Panc1 (cell line): ENCODE measurements at regions not wholly inside any gene's neighbourhood (a gene's known extent, or its start where the extent isn't known, plus 50 kb on each side); places are given as distances from the start of the nearest gene placed in this dataset.

Experiments used
- ATAC-seq: fragments of 200-7000 bp; cut with Tn5 transposase; 2 replicates; pipeline ENCODE4 v1.9.1; 2020; ENCODE audit warnings: mild to moderate bottlenecking, moderate library complexity
- BruUV-seq: library from RNA; stranded (reverse); fragments of 400-500 nt; replicated peaks from 2 replicates; lab custom pipeline; 2021; lab: Mats Ljungman, UMichigan
- CTCF ChIA-PET: fragments of 300-600 bp; sonication (Branson Sonifier 250); formaldehyde crosslinking; loops from one replicate; lab custom pipeline; 2022; ENCODE audit warnings: antibody characterized with exemption; lab: Charles Lee
- POLR2A ChIA-PET: fragments of 300-600 bp; sonication (Branson Sonifier 250); formaldehyde crosslinking; loops from one replicate; lab custom pipeline; 2022; ENCODE audit warnings: antibody characterized with exemption; lab: Charles Lee
- DNase-seq: peaks from one replicate; pipeline ENCODE4 v3.0.0-alpha.2; 2010; ENCODE audit warnings: low read depth, low spot score
- H3K27ac ChIP-seq: 2 replicates; pipeline ENCODE4 v1.5.1; 2011; ENCODE audit warnings: mild to moderate bottlenecking, low read length, inconsistent platforms
- H3K27me3 ChIP-seq: fragments of 200-500 bp; sonication (Bioruptor generic); 2 replicates; pipeline ENCODE4 v1.6.0; 2014; ENCODE audit warnings: low read length, inconsistent platforms; ENCODE audit not compliant: control insufficient read depth, insufficient read depth
- H3K36me3 ChIP-seq: fragments of 200-500 bp; sonication (Bioruptor generic); 2 replicates; pipeline ENCODE4 v1.5.1; 2014; ENCODE audit warnings: inconsistent platforms, mild to moderate bottlenecking, low read length, moderate library complexity; ENCODE audit not compliant: control insufficient read depth, insufficient read depth
- H3K4me1 ChIP-seq: 2 replicates; pipeline ENCODE4 v1.5.1; 2011; ENCODE audit warnings: inconsistent platforms, mild to moderate bottlenecking, low read length, moderate library complexity; ENCODE audit not compliant: control insufficient read depth, insufficient read depth
- H3K4me3 ChIP-seq, 2 experiments: 2 replicates each; pipeline ENCODE4 v1.5.1; 2011 to 2012; ENCODE audit warnings: low read depth in 2 of 2, low read length in 2 of 2, mild to moderate bottlenecking in 2 of 2, inconsistent platforms in 1 of 2, moderate library complexity in 1 of 2
- H3K9me3 ChIP-seq: fragments of 200-500 bp; sonication (Bioruptor generic); 2 replicates; pipeline ENCODE4 v1.5.1; 2014; ENCODE audit warnings: low read depth, mild to moderate bottlenecking, inconsistent platforms, low read length, moderate library complexity; ENCODE audit not compliant: control insufficient read depth, insufficient read depth
- POLR2AphosphoS5 ChIP-seq: IDR thresholded peaks from 2 replicates; pipeline ENCODE4 v1.6.1; 2012; ENCODE audit warnings: mild to moderate bottlenecking, low read depth, low read length, moderate library complexity
- REST ChIP-seq, 2 experiments: IDR thresholded peaks; 2 replicates each; pipeline ENCODE4 v1.6.1; 2011 to 2012; ENCODE audit warnings: low read depth in 2 of 2, control low read depth in 1 of 2, low read length in 1 of 2, mild to moderate bottlenecking in 1 of 2, moderate library complexity in 1 of 2; ENCODE audit not compliant: insufficient read depth in 1 of 2
- SIN3A ChIP-seq: IDR thresholded peaks from 2 replicates; pipeline ENCODE4 v1.6.1; 2012; ENCODE audit warnings: low read depth, mild to moderate bottlenecking, low read length, moderate library complexity, borderline replicate concordance; ENCODE audit not compliant: insufficient read depth
- TCF7L2 ChIP-seq: IDR thresholded peaks from 2 replicates; pipeline ENCODE4 v1.6.1; 2011; ENCODE audit warnings: mild to moderate bottlenecking, low read depth, low read length, inconsistent platforms
- in situ Hi-C: cut with HindIII; loops from 2 replicates; pipeline ENCODE4 v1.10.0; 2016; ENCODE audit warnings: low sequenced_read_pairs, low pct_unique_long_range_greater_than_20kb
- intact Hi-C: fragments of 100-400 bp; cut with micrococcal nuclease; formaldehyde crosslinking; loops from one replicate; pipeline ENCODE4 v1.10.0; 2022; ENCODE audit not compliant: unreplicated experiment
- TF ChIP-seq, protein P1 (sequence below): fragments of 450-650 bp; IDR thresholded peaks from 2 replicates; pipeline ENCODE4 v1.5.1; 2017; ENCODE audit warnings: mild to moderate bottlenecking

GRCh38 chr2:18975506-18976167 is 382.8 kb downstream of the OSR1 start:
- ChIA-PET CTCF (no interaction called here), POLR2A (no interaction called here)
- H3K36me3 ChIP-seq, result no peaks in the 10 kb centered on the region
- in situ Hi-C loops (no loop called here), intact Hi-C loops (no loop called here)
- no peak overlapping the region for H3K27ac ChIP-seq
- H3K4me1 ChIP-seq, result no peaks in the 10 kb centered on the region
- H3K27me3 ChIP-seq, result no peaks in the 10 kb centered on the region
- no peaks in the 10 kb centered on the region for H3K9me3 ChIP-seq
- DNase-seq, result no peak
- TF ChIP-seq, protein P1, sequence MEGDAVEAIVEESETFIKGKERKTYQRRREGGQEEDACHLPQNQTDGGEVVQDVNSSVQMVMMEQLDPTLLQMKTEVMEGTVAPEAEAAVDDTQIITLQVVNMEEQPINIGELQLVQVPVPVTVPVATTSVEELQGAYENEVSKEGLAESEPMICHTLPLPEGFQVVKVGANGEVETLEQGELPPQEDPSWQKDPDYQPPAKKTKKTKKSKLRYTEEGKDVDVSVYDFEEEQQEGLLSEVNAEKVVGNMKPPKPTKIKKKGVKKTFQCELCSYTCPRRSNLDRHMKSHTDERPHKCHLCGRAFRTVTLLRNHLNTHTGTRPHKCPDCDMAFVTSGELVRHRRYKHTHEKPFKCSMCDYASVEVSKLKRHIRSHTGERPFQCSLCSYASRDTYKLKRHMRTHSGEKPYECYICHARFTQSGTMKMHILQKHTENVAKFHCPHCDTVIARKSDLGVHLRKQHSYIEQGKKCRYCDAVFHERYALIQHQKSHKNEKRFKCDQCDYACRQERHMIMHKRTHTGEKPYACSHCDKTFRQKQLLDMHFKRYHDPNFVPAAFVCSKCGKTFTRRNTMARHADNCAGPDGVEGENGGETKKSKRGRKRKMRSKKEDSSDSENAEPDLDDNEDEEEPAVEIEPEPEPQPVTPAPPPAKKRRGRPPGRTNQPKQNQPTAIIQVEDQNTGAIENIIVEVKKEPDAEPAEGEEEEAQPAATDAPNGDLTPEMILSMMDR, result no peak
- TF ChIP-seq REST (IDR thresholded peaks at IDR 0.05; ENCODE audit: insufficient read depth in 1 of 2, low read depth in 2 of 2, low read length in 1 of 2) (no peak), TCF7L2 (no peak), POLR2AphosphoS5 (no peak), SIN3A (no peak)
- no TSS peak for BruUV-seq
- H3K4me3 ChIP-seq, result no peak overlapping the region
- ATAC-seq, result no peak

DNA sequence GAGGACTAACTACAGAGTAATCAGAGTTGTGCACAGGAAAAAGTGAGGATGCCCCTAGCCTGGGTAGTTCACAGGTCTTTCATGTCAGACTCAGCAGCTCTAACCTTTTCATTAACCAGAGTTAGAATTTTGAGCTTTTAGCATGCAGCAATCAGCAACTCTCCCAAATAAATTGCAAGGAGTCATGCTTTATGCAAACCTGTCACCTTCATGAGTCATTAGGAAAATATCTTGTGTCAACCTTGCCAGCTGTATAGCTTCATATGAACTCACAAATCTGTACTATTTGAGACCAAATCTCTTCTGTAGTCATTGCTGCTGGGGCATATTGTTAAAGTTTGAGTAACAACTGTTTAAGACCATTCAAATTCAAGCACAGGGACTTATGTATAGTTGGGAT is 382.3 kb upstream of the NT5C1B start:
- intact Hi-C loops (no loop called here), in situ Hi-C loops (no loop called here)
- no TSS peak for BruUV-seq
- Histone ChIP-seq H3K27ac (no peak overlapping the region), H3K27me3 (no peaks in the 10 kb centered on the region), H3K4me3 (no peak overlapping the region), H3K9me3 (no peaks in the 10 kb centered on the region), H3K4me1 (no peaks in the 10 kb centered on the region), H3K36me3 (no peaks in the 10 kb centered on the region)
- CTCF ChIA-PET, result no interaction called here
- TF ChIP-seq SIN3A (no peak), REST (IDR thresholded peaks at IDR 0.05; ENCODE audit: insufficient read depth in 1 of 2, low read depth in 2 of 2, low read length in 1 of 2) (no peak), TCF7L2 (no peak), POLR2AphosphoS5 (no peak)
- TF ChIP-seq, protein P1, result no peak
- DNase-seq (no peak), ATAC-seq (no peak)
- POLR2A ChIA-PET, result no interaction called here
